HEK293 (cell line): ENCODE measurements at regions not wholly inside any gene's neighbourhood (a gene's known extent, or its start where the extent isn't known, plus 50 kb on each side); places are given as distances from the start of the nearest gene placed in this dataset.

Source experiments
- CTCF ChIA-PET: fragments of 350-600 bp; formaldehyde crosslinking; extraction: SDS; loops from one replicate; lab custom pipeline; 2021; ENCODE audit warnings: antibody characterized with exemption; lab: Yijun Ruan, JAX
- POLR2A ChIA-PET: fragments of 300-600 bp; formaldehyde crosslinking; extraction: SDS; loops from one replicate; lab custom pipeline; 2020; ENCODE audit warnings: antibody characterized with exemption, inconsistent platforms; lab: Yijun Ruan, JAX
- H3K27ac ChIP-seq: fragments of 200-500 bp; sonication (Bioruptor generic); 2 replicates; pipeline ENCODE4 v1.5.1; 2014; ENCODE audit warnings: low read depth, low read length, control low read depth, inconsistent platforms; ENCODE audit errors: extremely low read depth
- H3K36me3 ChIP-seq, 2 experiments: fragments of 200-500 bp in 1 of 2; sonication (Bioruptor generic) in 1 of 2; 1 replicate in 1 of 2; 2 replicates in 1 of 2; pipeline ENCODE4 v1.5.1; 2014 to 2017; ENCODE audit warnings: inconsistent platforms in 2 of 2, low read length in 2 of 2; ENCODE audit not compliant: control insufficient read depth in 2 of 2, insufficient read depth in 1 of 2
- H3K4me1 ChIP-seq: fragments of 200-500 bp; sonication (Bioruptor generic); 2 replicates; pipeline ENCODE4 v1.5.1; 2014; ENCODE audit warnings: mild to moderate bottlenecking, low read length, inconsistent platforms; ENCODE audit not compliant: control insufficient read depth, insufficient read depth
- H3K4me3 ChIP-seq: 2 replicates; pipeline ENCODE4 v1.5.1; 2011; ENCODE audit warnings: low read depth, mild to moderate bottlenecking, control low read depth, low read length, moderate library complexity
- H3K9me3 ChIP-seq: fragments of 200-500 bp; sonication (Bioruptor generic); 2 replicates; pipeline ENCODE4 v1.5.1; 2014; ENCODE audit warnings: low read depth, low read length, inconsistent platforms; ENCODE audit not compliant: control insufficient read depth, insufficient read depth
- KLF9 ChIP-seq: fragments of 450-650 bp; formaldehyde crosslinking; IDR thresholded peaks from 2 replicates; pipeline ENCODE4 v1.5.1; 2016; ENCODE audit warnings: missing biosample characterization, missing genetic modification characterization, low read depth
- OSR2 ChIP-seq: fragments of 450-650 bp; formaldehyde crosslinking; IDR thresholded peaks from 2 replicates; pipeline ENCODE4 v1.5.1; 2016; ENCODE audit warnings: missing biosample characterization, missing genetic modification characterization
- RBAK ChIP-seq: fragments of 450-650 bp; formaldehyde crosslinking; IDR thresholded peaks from 2 replicates; pipeline ENCODE4 v1.5.1; 2016; ENCODE audit warnings: missing biosample characterization, missing genetic modification characterization
- TSHZ1 ChIP-seq: fragments of 450-650 bp; formaldehyde crosslinking; IDR thresholded peaks from 2 replicates; pipeline ENCODE4 v1.5.1; 2016; ENCODE audit warnings: missing biosample characterization, missing genetic modification characterization, borderline replicate concordance
- WT1 ChIP-seq: fragments of 450-650 bp; formaldehyde crosslinking; IDR thresholded peaks from 2 replicates; pipeline ENCODE4 v1.5.1; 2016; ENCODE audit warnings: missing biosample characterization, missing genetic modification characterization
- ZBTB20 ChIP-seq: fragments of 450-650 bp; formaldehyde crosslinking; IDR thresholded peaks from 2 replicates; pipeline ENCODE4 v1.5.1; 2016; ENCODE audit warnings: missing biosample characterization, missing genetic modification characterization
- ZNF146 ChIP-seq: fragments of 450-650 bp; formaldehyde crosslinking; IDR thresholded peaks from 2 replicates; pipeline ENCODE4 v1.5.1; 2016; ENCODE audit warnings: missing biosample characterization, missing genetic modification characterization
- ZNF211 ChIP-seq: fragments of 450-650 bp; formaldehyde crosslinking; IDR thresholded peaks from 2 replicates; pipeline ENCODE4 v1.5.1; 2016; ENCODE audit warnings: low read depth, missing biosample characterization, missing genetic modification characterization
- ZNF280D ChIP-seq: fragments of 450-650 bp; formaldehyde crosslinking; IDR thresholded peaks from 2 replicates; pipeline ENCODE4 v1.5.1; 2016; ENCODE audit warnings: missing biosample characterization, missing genetic modification characterization
- ZNF311 ChIP-seq: fragments of 450-650 bp; formaldehyde crosslinking; IDR thresholded peaks from 2 replicates; pipeline ENCODE4 v1.5.1; 2017; ENCODE audit warnings: missing biosample characterization, missing genetic modification characterization, borderline replicate concordance
- ZNF341 ChIP-seq: fragments of 450-650 bp; formaldehyde crosslinking; IDR thresholded peaks from 2 replicates; pipeline ENCODE4; 2016; ENCODE audit warnings: low read depth, missing biosample characterization, missing genetic modification characterization
- ZNF354C ChIP-seq: fragments of 450-650 bp; formaldehyde crosslinking; IDR thresholded peaks from 2 replicates; pipeline ENCODE4 v1.5.1; 2016; ENCODE audit warnings: missing biosample characterization, missing genetic modification characterization, low read depth, borderline replicate concordance
- ZNF362 ChIP-seq: fragments of 450-650 bp; formaldehyde crosslinking; IDR thresholded peaks from 2 replicates; pipeline ENCODE4 v1.5.1; 2016; ENCODE audit warnings: missing biosample characterization, missing genetic modification characterization
- ZNF394 ChIP-seq: fragments of 450-650 bp; formaldehyde crosslinking; IDR thresholded peaks from 2 replicates; pipeline ENCODE4 v1.5.1; 2016; ENCODE audit warnings: missing biosample characterization, missing genetic modification characterization, mild to moderate bottlenecking, moderate library complexity, borderline replicate concordance
- ZNF416 ChIP-seq: fragments of 450-650 bp; formaldehyde crosslinking; IDR thresholded peaks from 2 replicates; pipeline ENCODE4 v1.5.1; 2016; ENCODE audit warnings: missing biosample characterization, missing genetic modification characterization
- ZNF426 ChIP-seq: fragments of 450-650 bp; formaldehyde crosslinking; IDR thresholded peaks from 2 replicates; pipeline ENCODE4 v1.5.1; 2017; ENCODE audit warnings: missing biosample characterization, missing genetic modification characterization, mild to moderate bottlenecking, inconsistent platforms, moderate library complexity
- ZNF529 ChIP-seq: fragments of 450-650 bp; formaldehyde crosslinking; IDR thresholded peaks from 2 replicates; pipeline ENCODE4 v1.5.1; 2017; ENCODE audit warnings: missing genetic modification characterization, missing biosample characterization; ENCODE audit not compliant: insufficient replicate concordance
- ZNF548 ChIP-seq: fragments of 450-650 bp; formaldehyde crosslinking; IDR thresholded peaks from 2 replicates; pipeline ENCODE4 v1.5.1; 2016; ENCODE audit warnings: missing biosample characterization, missing genetic modification characterization
- ZSCAN30 ChIP-seq: fragments of 450-650 bp; IDR thresholded peaks from 2 replicates; pipeline ENCODE4 v1.5.1; 2018; ENCODE audit warnings: missing biosample characterization, mild to moderate bottlenecking, missing genetic modification characterization, moderate library complexity

- CTCF ChIA-PET = no interaction called here
- no peaks in the 10 kb centered on the region for H3K9me3 ChIP-seq
- TF ChIP-seq ZNF394 (tag by site-specific recombination) = no peak
- TF ChIP-seq, all 188 proteins: peak for 0
- H3K27ac ChIP-seq = no peak overlapping the region
- no peak overlapping the region for H3K4me3 ChIP-seq
- H3K36me3 ChIP-seq = no peaks in the 10 kb centered on the region
- POLR2A ChIA-PET = no interaction called here
- H3K4me1 ChIP-seq = 0 out of 2 replicates have a peak, but pooled peaks cover under 1% of the 10 kb centered on the region
Measured at GRCh38 chr5:171678646-171679045, 107.0 kb upstream of the SMIM23 start.

DNA sequence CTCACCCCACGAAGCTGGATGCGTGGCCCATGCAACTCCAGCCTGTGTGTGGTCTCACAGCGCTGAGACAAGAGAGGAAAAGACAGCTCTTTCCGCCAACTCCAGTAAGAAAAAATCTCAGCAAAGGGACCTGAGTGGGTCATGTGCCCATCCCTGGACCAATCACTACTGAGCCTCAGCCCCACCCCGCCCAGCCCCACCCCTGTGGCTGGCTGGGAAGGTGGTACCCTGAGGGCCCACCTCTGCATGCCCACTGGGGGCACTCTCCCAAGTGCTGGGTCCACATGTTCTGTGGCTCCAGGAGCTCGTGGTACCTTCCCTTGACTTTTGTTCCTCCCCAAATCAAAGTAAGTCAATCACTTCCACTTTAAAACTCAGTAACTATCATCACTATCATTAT, 105.1 kb upstream of the SMIM23 start:
- CTCF ChIA-PET = interaction anchor here (0.5 to 0.8 kb wide), 2 partner anchors 12 to 168 kb away, joined by 3 read pairs; no protein-coding TSS in a partner anchor

GRCh38 chr5:171681061-171681460, 104.6 kb upstream of the SMIM23 start:
- H3K4me3 ChIP-seq = no peak overlapping the region
- H3K27ac ChIP-seq = no peak overlapping the region
- peaks cover 7% of the 10 kb centered on the region; the same call in 1 of the 2 replicates for H3K4me1 ChIP-seq
- CTCF ChIA-PET = interaction anchor here (0.6 to 0.9 kb wide), 3 partner anchors 26 to 734 kb away, joined by 3 read pairs; no protein-coding TSS in a partner anchor
- no peak for TF ChIP-seq ZNF354C
- TF ChIP-seq KLF9 = no peak
- no peak for TF ChIP-seq OSR2 (tag by site-specific recombination)
- no peak for TF ChIP-seq ZNF311 (tag by site-specific recombination)
- no peak for TF ChIP-seq ZNF416 (tag by site-specific recombination)
- no peak for TF ChIP-seq ZNF362
- TF ChIP-seq ZBTB20 (tag by site-specific recombination) = no peak
- TF ChIP-seq TSHZ1 (tag by site-specific recombination) = no peak
- no peak for TF ChIP-seq RBAK
- no peak for TF ChIP-seq ZSCAN30 (tag by site-specific recombination)
- no peak for TF ChIP-seq ZNF529 (tag by site-specific recombination)
- POLR2A ChIA-PET = interaction anchor here (1.1 kb wide), 1 partner anchor 13 kb away, joined by 4 read pairs; no protein-coding TSS in a partner anchor
- no peaks in the 10 kb centered on the region for H3K9me3 ChIP-seq
- no peaks in the 10 kb centered on the region for H3K36me3 ChIP-seq

More for the DNA sequence above, 105.1 kb upstream of the SMIM23 start:
- POLR2A ChIA-PET = no interaction called here
- H3K4me3 ChIP-seq = no peak overlapping the region
- H3K4me1 ChIP-seq = peaks cover 7% of the 10 kb centered on the region; the same call in 1 of the 2 replicates
- no peak overlapping the region for H3K27ac ChIP-seq
- TF ChIP-seq ZNF548 (tag by site-specific recombination) (no peak), ZNF426 (no peak), ZNF146 (tag by site-specific recombination) (no peak), ZNF211 (tag by site-specific recombination) (no peak), ZNF280D (tag by site-specific recombination) (no peak), ZNF341 (no peak), WT1 (tag by site-specific recombination) (no peak)
- H3K36me3 ChIP-seq = no peaks in the 10 kb centered on the region
- H3K9me3 ChIP-seq = no peaks in the 10 kb centered on the region
